Fibroblast of lung (primary cell): ENCODE measurements at regions not wholly inside any gene's neighbourhood (a gene's known extent, or its start where the extent isn't known, plus 50 kb on each side); places are given as distances from the start of the nearest gene placed in this dataset.

ENCODE experiments used
- EZH2 ChIP-seq: IDR thresholded peaks from 2 replicates; pipeline ENCODE4 v1.5.1; 2012; ENCODE audit warnings: low read length, control low read depth, mild to moderate bottlenecking; ENCODE audit errors: missing control alignments
- TF ChIP-seq, protein P1 (sequence below), 2 donors: IDR thresholded peaks in 1 of 2; conservative IDR thresholded peaks in 1 of 2; 1 replicate in 1 of 2; 2 replicates in 1 of 2; pipeline ENCODE4 v1.5.1; 2011 to 2012; ENCODE audit warnings: low read length in 2 of 2, control low read depth in 1 of 2, inconsistent platforms in 1 of 2, low read depth in 1 of 2, mild to moderate bottlenecking in 1 of 2

DNA sequence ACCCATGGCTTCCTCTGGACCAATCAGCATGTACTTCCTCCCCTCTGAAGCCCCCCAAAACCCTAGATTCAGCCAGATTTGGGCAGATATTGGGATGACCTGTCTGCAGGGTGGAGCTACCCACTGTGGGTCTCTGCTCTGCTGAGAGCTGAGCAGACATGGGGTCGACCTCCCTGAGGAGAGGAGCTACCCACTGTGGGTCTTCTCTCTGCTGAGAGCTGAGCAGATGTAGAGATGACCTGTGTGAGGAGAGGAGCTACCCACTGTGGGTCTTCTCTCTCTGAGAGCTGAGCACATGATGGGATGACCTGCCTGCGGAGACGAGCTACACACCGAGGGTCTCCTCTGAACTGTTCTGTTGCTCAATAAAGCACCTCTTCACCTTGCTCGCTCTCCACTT lies 89.6 kb downstream of the CAVIN4 start:
- TF ChIP-seq, protein P1, sequence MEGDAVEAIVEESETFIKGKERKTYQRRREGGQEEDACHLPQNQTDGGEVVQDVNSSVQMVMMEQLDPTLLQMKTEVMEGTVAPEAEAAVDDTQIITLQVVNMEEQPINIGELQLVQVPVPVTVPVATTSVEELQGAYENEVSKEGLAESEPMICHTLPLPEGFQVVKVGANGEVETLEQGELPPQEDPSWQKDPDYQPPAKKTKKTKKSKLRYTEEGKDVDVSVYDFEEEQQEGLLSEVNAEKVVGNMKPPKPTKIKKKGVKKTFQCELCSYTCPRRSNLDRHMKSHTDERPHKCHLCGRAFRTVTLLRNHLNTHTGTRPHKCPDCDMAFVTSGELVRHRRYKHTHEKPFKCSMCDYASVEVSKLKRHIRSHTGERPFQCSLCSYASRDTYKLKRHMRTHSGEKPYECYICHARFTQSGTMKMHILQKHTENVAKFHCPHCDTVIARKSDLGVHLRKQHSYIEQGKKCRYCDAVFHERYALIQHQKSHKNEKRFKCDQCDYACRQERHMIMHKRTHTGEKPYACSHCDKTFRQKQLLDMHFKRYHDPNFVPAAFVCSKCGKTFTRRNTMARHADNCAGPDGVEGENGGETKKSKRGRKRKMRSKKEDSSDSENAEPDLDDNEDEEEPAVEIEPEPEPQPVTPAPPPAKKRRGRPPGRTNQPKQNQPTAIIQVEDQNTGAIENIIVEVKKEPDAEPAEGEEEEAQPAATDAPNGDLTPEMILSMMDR (conservative IDR thresholded peaks at IDR 0.05 in 1 of 2, IDR thresholded peaks at IDR 0.05 in 1 of 2; ENCODE audit: low read depth in 1 of 2, low read length in 2 of 2) = no peak
- no peak for TF ChIP-seq EZH2
